Tibial nerve (tissue), 4 donors: ENCODE measurements at regions not wholly inside any gene's neighbourhood (a gene's known extent, or its start where the extent isn't known, plus 50 kb on each side); places are given as distances from the start of the nearest gene placed in this dataset.

Source experiments
- DNase-seq, 2 donors: peaks; one replicate each; pipeline ENCODE4 v3.0.0-alpha.2; 2019; ENCODE audit warnings: low spot score in 2 of 2
- H3K27ac ChIP-seq, 4 donors: fragments of 200-600 bp; sonication (generic) in 3 of 4; one replicate each; pipeline ENCODE4 v1.5.1; 2017 to 2019; ENCODE audit warnings: mild to moderate bottlenecking in 1 of 4
- H3K27me3 ChIP-seq, 2 donors: fragments of 200-600 bp; sonication (generic) in 1 of 2; one replicate each; pipeline versions ENCODE4 v1.5.1 to v1.6.0; 2017 to 2019
- H3K36me3 ChIP-seq, 3 donors: fragments of 200-600 bp; sonication (generic); one replicate each; pipeline ENCODE4 v1.5.1; 2018 to 2019
- H3K4me1 ChIP-seq, 4 donors: fragments of 200-600 bp; sonication (generic) in 3 of 4; one replicate each; pipeline ENCODE4 v1.5.1; 2017 to 2019
- H3K4me3 ChIP-seq, 4 donors: fragments of 200-600 bp; sonication (generic) in 3 of 4; one replicate each; pipeline ENCODE4 v1.5.1; 2017 to 2019; ENCODE audit warnings: mild to moderate bottlenecking in 1 of 4, moderate library complexity in 1 of 4
- H3K9me3 ChIP-seq, 4 donors: fragments of 200-600 bp; sonication (generic) in 3 of 4; one replicate each; pipeline ENCODE4 v1.5.1; 2017 to 2019
- EP300 ChIP-seq, 2 donors: sonication (generic); formaldehyde crosslinking; IDR thresholded peaks; one replicate each; pipeline ENCODE4 v1.6.1; 2017; ENCODE audit warnings: antibody characterized with exemption in 2 of 2, mild to moderate bottlenecking in 1 of 2
- POLR2A ChIP-seq, 2 donors: fragments of 450-650 bp; IDR thresholded peaks; one replicate each; pipeline ENCODE4 v1.6.1; 2017; ENCODE audit warnings: antibody characterized with exemption in 2 of 2, mild to moderate bottlenecking in 2 of 2, moderate library complexity in 2 of 2
- WGBS, 2 donors: methylation state at CpG; one replicate each; pipeline ENCODE4 v1.1.5; 2018; 5-methylcytosine and 5-hydroxymethylcytosine counted together
- TF ChIP-seq, protein P1 (sequence below), 5 experiments: fragments of 200-600 bp in 3 of 5; fragments of 450-650 bp in 2 of 5; sonication (generic) in 3 of 5; IDR thresholded peaks; one replicate each; pipeline ENCODE4 v1.5.1; 2016 to 2019; ENCODE audit warnings: antibody characterized with exemption in 5 of 5, mild to moderate bottlenecking in 3 of 5, moderate library complexity in 2 of 5

DNA sequence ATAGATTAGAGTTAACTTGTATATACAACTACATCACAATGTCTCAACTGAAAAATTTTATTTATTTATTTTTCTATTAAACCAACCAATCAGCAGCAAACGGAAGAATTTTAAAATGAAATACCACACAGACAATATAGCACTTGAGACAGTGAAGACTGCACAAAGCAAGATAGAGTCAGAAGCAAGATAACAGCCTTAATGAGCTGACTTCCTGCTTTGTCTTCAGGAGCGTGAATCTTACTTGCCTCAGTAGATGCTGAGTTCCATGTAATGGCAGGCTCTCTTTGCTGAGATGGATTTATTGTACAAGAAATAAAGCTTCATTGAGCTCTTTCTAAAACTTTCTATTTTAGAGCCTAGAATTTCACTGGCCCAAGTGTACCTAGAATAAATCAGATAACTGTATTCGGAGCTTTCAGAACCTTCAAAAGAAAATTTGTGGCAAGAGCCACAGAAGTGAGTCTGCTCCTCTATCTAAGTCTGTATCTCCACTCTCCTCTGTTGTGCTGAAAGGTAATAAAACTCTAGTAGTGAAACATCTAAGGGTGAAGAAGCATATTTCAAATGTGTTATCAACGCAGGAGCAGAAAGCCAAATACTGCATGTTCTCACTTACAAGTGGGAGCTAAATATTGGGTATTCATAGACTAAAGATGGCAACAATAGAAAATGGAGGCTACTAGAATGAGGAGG lies 83.3 kb upstream of the ANKRD55 start:
- TF ChIP-seq POLR2A (IDR thresholded peaks at IDR 0.05) = no peak
- TF ChIP-seq EP300 (IDR thresholded peaks at IDR 0.05) = no peak
- TF ChIP-seq, protein P1, sequence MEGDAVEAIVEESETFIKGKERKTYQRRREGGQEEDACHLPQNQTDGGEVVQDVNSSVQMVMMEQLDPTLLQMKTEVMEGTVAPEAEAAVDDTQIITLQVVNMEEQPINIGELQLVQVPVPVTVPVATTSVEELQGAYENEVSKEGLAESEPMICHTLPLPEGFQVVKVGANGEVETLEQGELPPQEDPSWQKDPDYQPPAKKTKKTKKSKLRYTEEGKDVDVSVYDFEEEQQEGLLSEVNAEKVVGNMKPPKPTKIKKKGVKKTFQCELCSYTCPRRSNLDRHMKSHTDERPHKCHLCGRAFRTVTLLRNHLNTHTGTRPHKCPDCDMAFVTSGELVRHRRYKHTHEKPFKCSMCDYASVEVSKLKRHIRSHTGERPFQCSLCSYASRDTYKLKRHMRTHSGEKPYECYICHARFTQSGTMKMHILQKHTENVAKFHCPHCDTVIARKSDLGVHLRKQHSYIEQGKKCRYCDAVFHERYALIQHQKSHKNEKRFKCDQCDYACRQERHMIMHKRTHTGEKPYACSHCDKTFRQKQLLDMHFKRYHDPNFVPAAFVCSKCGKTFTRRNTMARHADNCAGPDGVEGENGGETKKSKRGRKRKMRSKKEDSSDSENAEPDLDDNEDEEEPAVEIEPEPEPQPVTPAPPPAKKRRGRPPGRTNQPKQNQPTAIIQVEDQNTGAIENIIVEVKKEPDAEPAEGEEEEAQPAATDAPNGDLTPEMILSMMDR (IDR thresholded peaks at IDR 0.05) = no peak
- peaks cover 0 to 8% (median 0%) of the 10 kb centered on the region in 4 donors for H3K4me1 ChIP-seq
- H3K27ac ChIP-seq = no peak overlapping the region
- DNase-seq = no peak
- no peaks in the 10 kb centered on the region for H3K27me3 ChIP-seq
- H3K36me3 ChIP-seq = no peaks in the 10 kb centered on the region
- H3K9me3 ChIP-seq = no peaks in the 10 kb centered on the region
- no peak overlapping the region for H3K4me3 ChIP-seq
- WGBS, 2 donors = 81 to 85% methylated on average over 4 of the region's 4 CpGs

DNA sequence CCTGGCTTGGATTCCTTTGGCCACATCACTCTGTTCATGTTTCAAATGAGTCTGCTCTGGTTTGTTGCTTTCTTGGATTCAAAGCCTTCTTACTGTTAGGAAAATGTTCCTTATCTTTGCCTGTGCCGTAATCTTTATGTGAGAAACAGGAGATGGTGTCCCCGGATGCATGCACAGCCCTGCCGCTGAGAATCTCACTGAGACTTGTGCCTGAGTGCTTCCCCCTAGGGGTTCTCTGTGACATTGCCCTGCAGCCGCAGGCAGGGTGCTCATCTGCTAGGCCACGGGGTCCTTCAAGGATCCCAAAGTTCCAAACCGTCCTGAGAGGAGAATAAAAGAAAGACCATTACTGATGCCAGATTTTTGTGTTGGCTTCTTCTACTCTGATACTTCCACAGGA lies 81.4 kb upstream of the ANKRD55 start:
- H3K27ac ChIP-seq = no peak overlapping the region
- no peaks in the 10 kb centered on the region for H3K9me3 ChIP-seq
- H3K4me3 ChIP-seq = no peak overlapping the region
- no peaks in the 10 kb centered on the region for H3K36me3 ChIP-seq
- peaks cover 0 to 4% (median 0%) of the 10 kb centered on the region in 4 donors for H3K4me1 ChIP-seq
- TF ChIP-seq POLR2A (IDR thresholded peaks at IDR 0.05) = no peak
- TF ChIP-seq, protein P1 (IDR thresholded peaks at IDR 0.05) = no peak
- TF ChIP-seq EP300 (IDR thresholded peaks at IDR 0.05) = no peak
- 82 to 89% methylated on average over 6 of the region's 6 CpGs for WGBS, 2 donors
- no peaks in the 10 kb centered on the region for H3K27me3 ChIP-seq
- no peak for DNase-seq

DNA sequence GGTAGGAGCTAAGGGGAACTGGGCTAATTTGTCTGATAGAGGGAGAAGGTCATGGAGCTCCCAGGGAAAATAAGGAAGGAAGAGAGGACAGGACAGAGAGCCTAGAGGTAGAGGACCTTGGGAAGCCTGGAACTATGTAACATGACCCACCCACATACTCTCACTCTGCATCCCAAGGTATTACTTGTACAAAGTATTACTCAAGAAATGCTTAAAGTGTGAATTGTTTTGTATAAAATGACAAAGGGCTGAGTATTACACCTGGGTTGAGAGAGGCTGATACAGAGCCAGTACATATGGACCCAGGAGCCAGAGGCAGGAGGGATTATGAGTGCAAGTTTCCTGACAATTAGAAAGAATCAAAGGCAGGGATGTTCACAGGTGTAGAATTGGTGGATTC lies 80.5 kb upstream of the ANKRD55 start:
- TF ChIP-seq POLR2A (IDR thresholded peaks at IDR 0.05) = no peak
- TF ChIP-seq, protein P1 (IDR thresholded peaks at IDR 0.05) = no peak
- no peak for TF ChIP-seq EP300 (IDR thresholded peaks at IDR 0.05)
- H3K36me3 ChIP-seq = no peaks in the 10 kb centered on the region

DNA sequence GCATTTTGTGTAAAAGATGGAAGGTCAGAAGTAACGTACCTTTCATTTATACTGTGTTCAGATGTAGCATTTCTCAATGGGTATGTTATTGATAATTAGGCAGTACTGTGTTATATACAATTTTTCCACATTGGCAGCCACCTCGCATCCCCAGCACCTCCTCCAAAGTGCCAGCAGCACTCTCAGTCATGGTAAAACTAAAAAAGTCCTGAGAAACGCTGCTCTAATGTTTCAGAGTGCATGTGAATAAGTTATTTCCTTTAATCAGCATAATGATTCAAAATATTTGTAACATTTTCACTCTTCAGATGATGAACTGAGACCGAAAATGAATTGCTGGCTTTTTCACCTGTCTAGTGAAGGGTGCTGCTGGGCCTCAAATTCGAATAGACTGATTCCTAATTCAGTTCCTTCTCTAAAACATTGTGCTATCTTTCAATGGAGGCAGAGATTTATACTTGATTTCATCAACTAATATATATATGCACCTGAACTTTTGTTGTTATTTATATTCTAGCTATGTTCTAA lies 79.9 kb upstream of the ANKRD55 start:
- H3K4me1 ChIP-seq = no peaks in the 10 kb centered on the region
- TF ChIP-seq, protein P1 (IDR thresholded peaks at IDR 0.05) = no peak
- no peak for TF ChIP-seq POLR2A (IDR thresholded peaks at IDR 0.05)
- TF ChIP-seq EP300 (IDR thresholded peaks at IDR 0.05) = no peak
- no peak for DNase-seq
- no peak overlapping the region for H3K4me3 ChIP-seq
- H3K27me3 ChIP-seq = no peaks in the 10 kb centered on the region
- H3K36me3 ChIP-seq = no peaks in the 10 kb centered on the region
- no peaks in the 10 kb centered on the region for H3K9me3 ChIP-seq
- no peak overlapping the region for H3K27ac ChIP-seq
- WGBS, 2 donors = 83 to 92% methylated on average over 5 of the region's 5 CpGs

More for the DNA sequence above, 80.5 kb upstream of the ANKRD55 start:
- no peak for DNase-seq
- Histone ChIP-seq H3K4me3 (no peak overlapping the region), H3K27me3 (no peaks in the 10 kb centered on the region), H3K9me3 (no peaks in the 10 kb centered on the region), H3K4me1 (no peaks in the 10 kb centered on the region), H3K27ac (no peak overlapping the region)

DNA sequence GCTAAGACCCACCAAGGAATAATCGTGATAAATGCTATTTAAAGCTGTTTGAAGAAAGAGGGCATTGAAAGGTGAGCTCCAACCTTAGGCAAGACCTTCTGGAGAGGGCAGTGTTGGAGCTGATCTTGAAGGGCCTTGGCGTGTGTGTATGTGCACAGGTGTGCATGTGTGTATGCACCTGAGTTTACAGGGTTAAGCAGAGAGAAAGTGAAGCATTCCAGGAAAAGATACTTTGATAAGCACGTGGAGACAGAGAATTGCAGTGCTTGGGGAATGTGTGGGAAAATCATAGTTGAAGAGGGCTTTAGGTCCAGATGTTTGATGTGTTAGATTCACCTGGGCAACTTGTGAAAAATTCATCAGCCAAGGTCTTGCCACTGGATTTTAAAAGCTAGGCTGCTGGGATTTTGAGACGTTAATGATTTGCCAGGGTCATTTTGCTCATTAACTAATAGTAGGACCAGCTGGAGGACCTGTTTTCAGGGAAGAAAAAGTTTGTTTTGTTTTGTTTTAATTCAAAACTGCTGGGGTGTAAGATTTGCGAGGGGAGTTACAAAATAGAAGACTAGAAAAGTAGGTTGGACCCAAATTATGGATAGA lies 78.3 kb upstream of the ANKRD55 start:
- Histone ChIP-seq H3K36me3 (no peaks in the 10 kb centered on the region), H3K9me3 (peaks cover 0 to 6% (median 0%) of the 10 kb centered on the region in 4 donors), H3K4me3 (no peak overlapping the region), H3K4me1 (no peaks in the 10 kb centered on the region), H3K27ac (no peak overlapping the region), H3K27me3 (no peaks in the 10 kb centered on the region)
- TF ChIP-seq, protein P1 (IDR thresholded peaks at IDR 0.05) = no peak
- TF ChIP-seq EP300 (IDR thresholded peaks at IDR 0.05) = no peak
- WGBS, 2 donors = 56 to 76% methylated on average over 5 of the region's 5 CpGs
- DNase-seq = no peak
